AG04449 (cell line): ENCODE measurements at regions not wholly inside any gene's neighbourhood (a gene's known extent, or its start where the extent isn't known, plus 50 kb on each side); places are given as distances from the start of the nearest gene placed in this dataset.

Experiments used
- CTCF ChIA-PET: fragments of 350-600 bp; formaldehyde crosslinking; extraction: SDS; loops from one replicate; lab custom pipeline; 2021; ENCODE audit warnings: antibody characterized with exemption; lab: Yijun Ruan, JAX
- POLR2A ChIA-PET: fragments of 400-600, 350-600 bp; formaldehyde crosslinking; extraction: SDS; loops from one replicate; lab custom pipeline; 2020; ENCODE audit warnings: antibody characterized with exemption, inconsistent platforms; lab: Yijun Ruan, JAX
- DNase-seq: peaks from one replicate; pipeline ENCODE4 v3.0.0-alpha.2; 2010; ENCODE audit warnings: low read depth, low spot score
- H3K4me3 ChIP-seq: 2 replicates; pipeline ENCODE4 v1.5.1; 2011; ENCODE audit warnings: low read depth, mild to moderate bottlenecking, control low read depth, low read length
- CTCF ChIP-seq: IDR thresholded peaks from one replicate; pipeline ENCODE4 v1.5.1; 2011; ENCODE audit warnings: mild to moderate bottlenecking, moderate library complexity, low read length, control low read depth, inconsistent platforms; ENCODE audit not compliant: insufficient read depth; ENCODE audit errors: missing control alignments

- no peak for TF ChIP-seq CTCF
- no peak for DNase-seq
- H3K4me3 ChIP-seq = no peak overlapping the region
- POLR2A ChIA-PET = no interaction called here
- CTCF ChIA-PET = no interaction called here
Observed at GRCh38 chr5:37994729-37995128, 154.9 kb upstream of the GDNF start.

GRCh38 chr5:37991301-37992299 is 151.8 kb upstream of the GDNF start:
- POLR2A ChIA-PET = no interaction called here
- DNase-seq = no peak
- CTCF ChIA-PET = no interaction called here
- no peak overlapping the region for H3K4me3 ChIP-seq
- TF ChIP-seq CTCF = no peak

GRCh38 chr5:37989884-37990283 is 150.0 kb upstream of the GDNF start:
- no peak for DNase-seq
- H3K4me3 ChIP-seq = no peak overlapping the region
- TF ChIP-seq CTCF = no peak
- CTCF ChIA-PET = no interaction called here
- POLR2A ChIA-PET = no interaction called here

- no peak overlapping the region for H3K4me3 ChIP-seq
- no peak for DNase-seq
- ChIA-PET CTCF (no interaction called here), POLR2A (no interaction called here)
- no peak for TF ChIP-seq CTCF
Observed at GRCh38 chr5:37988454-37989046, 148.7 kb upstream of the GDNF start.

GRCh38 chr5:37984300-37984699 is 144.5 kb upstream of the GDNF start:
- ChIA-PET CTCF (no interaction called here), POLR2A (no interaction called here)
- TF ChIP-seq CTCF = no peak
- DNase-seq = no peak
- no peak overlapping the region for H3K4me3 ChIP-seq

GRCh38 chr5:37983463-37983862 is 143.6 kb upstream of the GDNF start:
- ChIA-PET CTCF (no interaction called here), POLR2A (no interaction called here)
- no peak for DNase-seq
- H3K4me3 ChIP-seq = no peak overlapping the region
- TF ChIP-seq CTCF = no peak
